ENCODE measurements at regions not wholly inside any gene's neighbourhood (a gene's known extent, or its start where the extent isn't known, plus 50 kb on each side); places are given as distances from the start of the nearest gene placed in this dataset.

DNA sequence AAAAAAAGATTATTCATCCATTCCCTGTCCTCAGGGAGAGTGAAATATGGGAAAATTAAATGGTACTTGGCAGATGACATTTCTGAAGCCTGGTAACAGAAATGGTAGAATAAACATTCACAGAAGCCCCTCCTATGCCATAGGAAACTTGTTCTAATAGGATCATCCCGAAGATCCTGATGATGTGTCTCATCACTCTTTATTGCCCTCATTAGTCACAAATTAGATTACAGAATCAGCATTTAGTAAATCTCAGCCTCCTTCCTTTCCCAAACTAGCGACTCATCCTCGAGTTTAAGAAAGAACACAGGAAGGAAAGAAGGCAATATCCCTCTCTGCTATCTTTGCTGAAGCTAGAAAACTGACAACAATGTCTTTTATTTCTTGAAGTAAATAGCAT lies 154.4 kb downstream of the TMEM200A start:
- no peak overlapping the region for H3K4me2 ChIP-seq (ENCODE audit: low read length)
- H2AFZ ChIP-seq (ENCODE audit: insufficient read depth, low read length, poor library complexity) = no peak overlapping the region
- no peak overlapping the region for H3K18ac ChIP-seq (ENCODE audit: low read length)
- no peaks in the 10 kb centered on the region for H3K4me1 ChIP-seq (ENCODE audit: control insufficient read depth in 1 of 2, insufficient read depth in 2 of 2, low read length in 2 of 2)
- H3K23ac ChIP-seq (ENCODE audit: low read length) = no peak overlapping the region
- no peak overlapping the region for H2AK5ac ChIP-seq (ENCODE audit: low read length)
- H2BK12ac ChIP-seq (ENCODE audit: low read length) = no peak overlapping the region
- H2BK5ac ChIP-seq (ENCODE audit: low read depth, low read length, poor library complexity) = no peak overlapping the region
- no peaks in the 10 kb centered on the region for H3K79me1 ChIP-seq (ENCODE audit: low read length)
- H4K91ac ChIP-seq (ENCODE audit: low read depth, low read length) = no peak overlapping the region
- no peaks in the 10 kb centered on the region for H3K36me3 ChIP-seq (ENCODE audit: control insufficient read depth in 1 of 2, insufficient read depth in 2 of 2, low read length in 2 of 2)
- H3K27ac ChIP-seq (ENCODE audit: low read depth, low read length) = no peak overlapping the region
- no peak overlapping the region for H3K14ac ChIP-seq (ENCODE audit: low read length)
- no peaks in the 10 kb centered on the region for H3K79me2 ChIP-seq (ENCODE audit: control insufficient read depth, insufficient read depth, low read length, poor library complexity)
- no peak for DNase-seq
- no peaks in the 10 kb centered on the region for H3K9me3 ChIP-seq (ENCODE audit: insufficient read depth, low read depth, low read length)
- no peak overlapping the region for H3K4me3 ChIP-seq (ENCODE audit: low read depth, low read length)
- H3K4ac ChIP-seq (ENCODE audit: low read depth, low read length) = no peak overlapping the region
- H3K9ac ChIP-seq (ENCODE audit: low read length) = no peak overlapping the region
- H2BK120ac ChIP-seq (ENCODE audit: insufficient read depth, low read length, poor library complexity) = no peak overlapping the region
- no peaks in the 10 kb centered on the region for H3K27me3 ChIP-seq (ENCODE audit: insufficient read depth, low read length)
- no CpG with 5 or more reads among the region's 3 CpGs for WGBS (ENCODE audit: extremely low coverage, insufficient coverage, insufficient read length)
- no peak overlapping the region for H4K8ac ChIP-seq (ENCODE audit: low read depth, low read length)
- no peak overlapping the region for H4K12ac ChIP-seq (ENCODE audit: low read depth, low read length)

DNA sequence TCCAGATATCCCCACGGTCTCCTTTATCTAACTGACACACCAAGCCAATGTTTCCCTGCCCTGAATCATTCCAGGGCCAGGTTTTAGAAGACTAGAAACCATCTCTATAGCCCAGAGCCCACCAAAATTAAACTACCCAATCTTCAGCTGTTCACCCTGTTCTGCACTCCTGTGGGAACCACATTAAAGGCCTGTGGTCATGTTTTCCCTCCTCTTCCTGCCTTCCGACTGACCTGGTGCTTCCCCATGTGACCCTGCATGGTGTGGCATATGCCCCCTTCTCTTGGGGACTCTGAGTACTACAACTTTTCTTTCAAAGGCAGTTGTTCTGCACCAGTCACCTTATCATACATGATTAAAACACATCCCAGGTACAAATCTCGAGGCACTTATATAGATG lies 155.0 kb downstream of the TMEM200A start:
- Histone ChIP-seq H3K27ac (ENCODE audit: low read depth, low read length) (no peak overlapping the region), H3K9ac (ENCODE audit: low read length) (no peak overlapping the region), H2AFZ (ENCODE audit: insufficient read depth, low read length, poor library complexity) (no peak overlapping the region), H3K4me2 (ENCODE audit: low read length) (no peak overlapping the region), H3K4me3 (ENCODE audit: low read depth, low read length) (no peak overlapping the region), H4K8ac (ENCODE audit: low read depth, low read length) (no peak overlapping the region), H2AK5ac (ENCODE audit: low read length) (no peak overlapping the region), H2BK120ac (ENCODE audit: insufficient read depth, low read length, poor library complexity) (no peak overlapping the region), H3K23ac (ENCODE audit: low read length) (no peak overlapping the region), H3K36me3 (ENCODE audit: control insufficient read depth in 1 of 2, insufficient read depth in 2 of 2, low read length in 2 of 2) (no peaks in the 10 kb centered on the region), H4K12ac (ENCODE audit: low read depth, low read length) (no peak overlapping the region), H3K4me1 (ENCODE audit: control insufficient read depth in 1 of 2, insufficient read depth in 2 of 2, low read length in 2 of 2) (no peaks in the 10 kb centered on the region), H2BK12ac (ENCODE audit: low read length) (no peak overlapping the region), H3K27me3 (ENCODE audit: insufficient read depth, low read length) (no peaks in the 10 kb centered on the region), H3K79me1 (ENCODE audit: low read length) (no peaks in the 10 kb centered on the region), H3K4ac (ENCODE audit: low read depth, low read length) (no peak overlapping the region), H3K79me2 (ENCODE audit: control insufficient read depth, insufficient read depth, low read length, poor library complexity) (no peaks in the 10 kb centered on the region), H2BK5ac (ENCODE audit: low read depth, low read length, poor library complexity) (no peak overlapping the region), H3K18ac (ENCODE audit: low read length) (no peak overlapping the region), H4K91ac (ENCODE audit: low read depth, low read length) (no peak overlapping the region), H3K14ac (ENCODE audit: low read length) (no peak overlapping the region), H3K9me3 (ENCODE audit: insufficient read depth, low read depth, low read length) (no peaks in the 10 kb centered on the region)
- no peak for DNase-seq
- WGBS (ENCODE audit: extremely low coverage, insufficient coverage, insufficient read length) = no CpG with 5 or more reads among the region's 3 CpGs

GRCh38 chr6:130524552-130524951 lies 158.7 kb downstream of the TMEM200A start:
- Histone ChIP-seq H2AK5ac (ENCODE audit: low read length) (no peak overlapping the region), H3K18ac (ENCODE audit: low read length) (no peak overlapping the region), H3K79me2 (ENCODE audit: control insufficient read depth, insufficient read depth, low read length, poor library complexity) (no peaks in the 10 kb centered on the region), H3K14ac (ENCODE audit: low read length) (no peak overlapping the region), H2BK12ac (ENCODE audit: low read length) (no peak overlapping the region), H4K91ac (ENCODE audit: low read depth, low read length) (no peak overlapping the region), H4K8ac (ENCODE audit: low read depth, low read length) (no peak overlapping the region), H3K79me1 (ENCODE audit: low read length) (no peaks in the 10 kb centered on the region), H3K9ac (ENCODE audit: low read length) (no peak overlapping the region), H3K27me3 (ENCODE audit: insufficient read depth, low read length) (no peaks in the 10 kb centered on the region), H3K9me3 (ENCODE audit: insufficient read depth, low read depth, low read length) (peaks cover 2% of the 10 kb centered on the region), H3K36me3 (ENCODE audit: control insufficient read depth in 1 of 2, insufficient read depth in 2 of 2, low read length in 2 of 2) (no peaks in the 10 kb centered on the region), H3K4me2 (ENCODE audit: low read length) (no peak overlapping the region), H2BK120ac (ENCODE audit: insufficient read depth, low read length, poor library complexity) (no peak overlapping the region), H4K12ac (ENCODE audit: low read depth, low read length) (no peak overlapping the region), H3K27ac (ENCODE audit: low read depth, low read length) (no peak overlapping the region), H3K4me3 (ENCODE audit: low read depth, low read length) (no peak overlapping the region), H2BK5ac (ENCODE audit: low read depth, low read length, poor library complexity) (no peak overlapping the region), H3K4me1 (ENCODE audit: control insufficient read depth in 1 of 2, insufficient read depth in 2 of 2, low read length in 2 of 2) (peaks cover 0 to 10% of the 10 kb centered on the region in 2 experiments), H3K4ac (ENCODE audit: low read depth, low read length) (no peak overlapping the region), H2AFZ (ENCODE audit: insufficient read depth, low read length, poor library complexity) (no peak overlapping the region), H3K23ac (ENCODE audit: low read length) (no peak overlapping the region)
- no CpG with 5 or more reads among the region's 5 CpGs for WGBS (ENCODE audit: extremely low coverage, insufficient coverage, insufficient read length)
- no peak for DNase-seq

DNA sequence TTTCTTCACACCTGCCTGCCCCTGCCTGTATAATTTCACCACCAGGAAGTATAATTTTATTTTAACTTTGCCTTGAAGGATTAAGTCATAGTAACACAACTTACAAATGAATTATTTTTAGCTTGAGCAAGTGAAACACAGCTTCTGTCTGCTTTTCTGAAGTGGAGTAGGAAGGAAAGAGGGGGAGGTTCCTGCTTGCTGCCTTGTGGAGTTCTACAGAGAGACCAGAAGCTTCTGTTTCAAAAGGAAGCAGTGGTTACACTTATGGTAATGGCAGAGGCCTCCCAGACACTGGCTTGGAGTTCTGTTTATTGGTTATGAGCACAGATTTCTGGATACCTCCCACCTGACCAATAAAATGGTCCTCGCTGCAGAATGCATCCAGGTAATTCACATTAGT lies 159.6 kb downstream of the TMEM200A start:
- peaks cover 4% of the 10 kb centered on the region for H3K9me3 ChIP-seq (ENCODE audit: insufficient read depth, low read depth, low read length)
- WGBS (ENCODE audit: extremely low coverage, insufficient coverage, insufficient read length) = no CpG with 5 or more reads among the region's 1 CpG
- H3K36me3 ChIP-seq (ENCODE audit: control insufficient read depth in 1 of 2, insufficient read depth in 2 of 2, low read length in 2 of 2) = no peaks in the 10 kb centered on the region

More for the DNA sequence above, 159.6 kb downstream of the TMEM200A start:
- H3K4me3 ChIP-seq (ENCODE audit: low read depth, low read length) = no peak overlapping the region
- no peak overlapping the region for H3K18ac ChIP-seq (ENCODE audit: low read length)
- no peak overlapping the region for H4K8ac ChIP-seq (ENCODE audit: low read depth, low read length)
- H3K4me2 ChIP-seq (ENCODE audit: low read length) = no peak overlapping the region
- H3K4ac ChIP-seq (ENCODE audit: low read depth, low read length) = no peak overlapping the region
- H3K14ac ChIP-seq (ENCODE audit: low read length) = no peak overlapping the region
- no peak overlapping the region for H4K12ac ChIP-seq (ENCODE audit: low read depth, low read length)
- H3K9ac ChIP-seq (ENCODE audit: low read length) = no peak overlapping the region
- no peaks in the 10 kb centered on the region for H3K27me3 ChIP-seq (ENCODE audit: insufficient read depth, low read length)
- no peak overlapping the region for H3K27ac ChIP-seq (ENCODE audit: low read depth, low read length)
- H2AK5ac ChIP-seq (ENCODE audit: low read length) = no peak overlapping the region
- H2BK5ac ChIP-seq (ENCODE audit: low read depth, low read length, poor library complexity) = no peak overlapping the region
- H2BK12ac ChIP-seq (ENCODE audit: low read length) = no peak overlapping the region
- no peak overlapping the region for H2BK120ac ChIP-seq (ENCODE audit: insufficient read depth, low read length, poor library complexity)
- H3K23ac ChIP-seq (ENCODE audit: low read length) = no peak overlapping the region
- no peak overlapping the region for H2AFZ ChIP-seq (ENCODE audit: insufficient read depth, low read length, poor library complexity)
- H3K79me2 ChIP-seq (ENCODE audit: control insufficient read depth, insufficient read depth, low read length, poor library complexity) = no peaks in the 10 kb centered on the region
- H3K79me1 ChIP-seq (ENCODE audit: low read length) = no peaks in the 10 kb centered on the region
- no peak overlapping the region for H4K91ac ChIP-seq (ENCODE audit: low read depth, low read length)
- no peak for DNase-seq
- peaks cover 2 to 13% of the 10 kb centered on the region in 2 experiments for H3K4me1 ChIP-seq (ENCODE audit: control insufficient read depth in 1 of 2, insufficient read depth in 2 of 2, low read length in 2 of 2)

Measured in trophoblast cell (in vitro differentiated cells and primary cell).